ENCODE measurements at regions not wholly inside any gene's neighbourhood (a gene's known extent, or its start where the extent isn't known, plus 50 kb on each side); places are given as distances from the start of the nearest gene placed in this dataset.

- DNase-seq (ENCODE audit: low read depth, low spot score) (no peak), ATAC-seq (no peak)
- in situ Hi-C loops (cut with HindIII; ENCODE audit: low pct_unique_long_range_greater_than_20kb, low sequenced_read_pairs) (no loop called here), intact Hi-C loops (cut with micrococcal nuclease; ENCODE audit: unreplicated experiment) (no loop called here)
- no peak overlapping the region for H3K4me3 ChIP-seq (ENCODE audit: low read depth in 2 of 2, low read length in 2 of 2)
- no peaks in the 10 kb centered on the region for H3K27me3 ChIP-seq (ENCODE audit: control insufficient read depth, insufficient read depth, low read length)
- POLR2A ChIA-PET = no interaction called here
- CTCF ChIA-PET = no interaction called here
- H3K4me1 ChIP-seq (ENCODE audit: control insufficient read depth, insufficient read depth, low read length) = no peaks in the 10 kb centered on the region
- H3K27ac ChIP-seq (ENCODE audit: low read length) = no peak overlapping the region
- H3K36me3 ChIP-seq (ENCODE audit: control insufficient read depth, insufficient read depth, low read length) = no peaks in the 10 kb centered on the region
- no peaks in the 10 kb centered on the region for H3K9me3 ChIP-seq (ENCODE audit: control insufficient read depth, insufficient read depth, low read depth, low read length)
- TF ChIP-seq TCF7L2 (IDR thresholded peaks at IDR 0.05; ENCODE audit: low read depth, low read length) (no peak), POLR2AphosphoS5 (IDR thresholded peaks at IDR 0.05; ENCODE audit: low read depth, low read length) (no peak)
- TF ChIP-seq, protein P1, sequence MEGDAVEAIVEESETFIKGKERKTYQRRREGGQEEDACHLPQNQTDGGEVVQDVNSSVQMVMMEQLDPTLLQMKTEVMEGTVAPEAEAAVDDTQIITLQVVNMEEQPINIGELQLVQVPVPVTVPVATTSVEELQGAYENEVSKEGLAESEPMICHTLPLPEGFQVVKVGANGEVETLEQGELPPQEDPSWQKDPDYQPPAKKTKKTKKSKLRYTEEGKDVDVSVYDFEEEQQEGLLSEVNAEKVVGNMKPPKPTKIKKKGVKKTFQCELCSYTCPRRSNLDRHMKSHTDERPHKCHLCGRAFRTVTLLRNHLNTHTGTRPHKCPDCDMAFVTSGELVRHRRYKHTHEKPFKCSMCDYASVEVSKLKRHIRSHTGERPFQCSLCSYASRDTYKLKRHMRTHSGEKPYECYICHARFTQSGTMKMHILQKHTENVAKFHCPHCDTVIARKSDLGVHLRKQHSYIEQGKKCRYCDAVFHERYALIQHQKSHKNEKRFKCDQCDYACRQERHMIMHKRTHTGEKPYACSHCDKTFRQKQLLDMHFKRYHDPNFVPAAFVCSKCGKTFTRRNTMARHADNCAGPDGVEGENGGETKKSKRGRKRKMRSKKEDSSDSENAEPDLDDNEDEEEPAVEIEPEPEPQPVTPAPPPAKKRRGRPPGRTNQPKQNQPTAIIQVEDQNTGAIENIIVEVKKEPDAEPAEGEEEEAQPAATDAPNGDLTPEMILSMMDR (IDR thresholded peaks at IDR 0.05) = no peak
- no TSS peak for BruUV-seq (replicated peaks)
These were observed 745.0 kb downstream of the PRELID2 start for GRCh38 chr5:145090115-145090514.

GRCh38 chr5:145084834-145085233 is 750.3 kb downstream of the PRELID2 start:
- H3K4me1 ChIP-seq (ENCODE audit: control insufficient read depth, insufficient read depth, low read length) = no peaks in the 10 kb centered on the region
- H3K9me3 ChIP-seq (ENCODE audit: control insufficient read depth, insufficient read depth, low read depth, low read length) = no peaks in the 10 kb centered on the region
- H3K27ac ChIP-seq (ENCODE audit: low read length) = no peak overlapping the region
- no peaks in the 10 kb centered on the region for H3K27me3 ChIP-seq (ENCODE audit: control insufficient read depth, insufficient read depth, low read length)
- intact Hi-C loops (cut with micrococcal nuclease; ENCODE audit: unreplicated experiment) = no loop called here
- in situ Hi-C loops (cut with HindIII; ENCODE audit: low pct_unique_long_range_greater_than_20kb, low sequenced_read_pairs) = no loop called here
- BruUV-seq (replicated peaks) = no TSS peak
- TF ChIP-seq, protein P2, sequence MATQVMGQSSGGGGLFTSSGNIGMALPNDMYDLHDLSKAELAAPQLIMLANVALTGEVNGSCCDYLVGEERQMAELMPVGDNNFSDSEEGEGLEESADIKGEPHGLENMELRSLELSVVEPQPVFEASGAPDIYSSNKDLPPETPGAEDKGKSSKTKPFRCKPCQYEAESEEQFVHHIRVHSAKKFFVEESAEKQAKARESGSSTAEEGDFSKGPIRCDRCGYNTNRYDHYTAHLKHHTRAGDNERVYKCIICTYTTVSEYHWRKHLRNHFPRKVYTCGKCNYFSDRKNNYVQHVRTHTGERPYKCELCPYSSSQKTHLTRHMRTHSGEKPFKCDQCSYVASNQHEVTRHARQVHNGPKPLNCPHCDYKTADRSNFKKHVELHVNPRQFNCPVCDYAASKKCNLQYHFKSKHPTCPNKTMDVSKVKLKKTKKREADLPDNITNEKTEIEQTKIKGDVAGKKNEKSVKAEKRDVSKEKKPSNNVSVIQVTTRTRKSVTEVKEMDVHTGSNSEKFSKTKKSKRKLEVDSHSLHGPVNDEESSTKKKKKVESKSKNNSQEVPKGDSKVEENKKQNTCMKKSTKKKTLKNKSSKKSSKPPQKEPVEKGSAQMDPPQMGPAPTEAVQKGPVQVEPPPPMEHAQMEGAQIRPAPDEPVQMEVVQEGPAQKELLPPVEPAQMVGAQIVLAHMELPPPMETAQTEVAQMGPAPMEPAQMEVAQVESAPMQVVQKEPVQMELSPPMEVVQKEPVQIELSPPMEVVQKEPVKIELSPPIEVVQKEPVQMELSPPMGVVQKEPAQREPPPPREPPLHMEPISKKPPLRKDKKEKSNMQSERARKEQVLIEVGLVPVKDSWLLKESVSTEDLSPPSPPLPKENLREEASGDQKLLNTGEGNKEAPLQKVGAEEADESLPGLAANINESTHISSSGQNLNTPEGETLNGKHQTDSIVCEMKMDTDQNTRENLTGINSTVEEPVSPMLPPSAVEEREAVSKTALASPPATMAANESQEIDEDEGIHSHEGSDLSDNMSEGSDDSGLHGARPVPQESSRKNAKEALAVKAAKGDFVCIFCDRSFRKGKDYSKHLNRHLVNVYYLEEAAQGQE (IDR thresholded peaks at IDR 0.05; ENCODE audit: insufficient read depth in 1 of 2, low read depth in 2 of 2, low read length in 1 of 2) = no peak
- TF ChIP-seq, protein P1 (IDR thresholded peaks at IDR 0.05) = no peak
- TF ChIP-seq POLR2AphosphoS5 (IDR thresholded peaks at IDR 0.05; ENCODE audit: low read depth, low read length) (no peak), SIN3A (IDR thresholded peaks at IDR 0.05; ENCODE audit: borderline replicate concordance, insufficient read depth, low read depth, low read length) (no peak), TCF7L2 (IDR thresholded peaks at IDR 0.05; ENCODE audit: low read depth, low read length) (no peak)
- ATAC-seq = no peak
- no peaks in the 10 kb centered on the region for H3K36me3 ChIP-seq (ENCODE audit: control insufficient read depth, insufficient read depth, low read length)
- H3K4me3 ChIP-seq (ENCODE audit: low read depth in 2 of 2, low read length in 2 of 2) = no peak overlapping the region
- no peak for DNase-seq (ENCODE audit: low read depth, low spot score)
- ChIA-PET POLR2A (no interaction called here), CTCF (no interaction called here)

- in situ Hi-C loops (cut with HindIII; ENCODE audit: low pct_unique_long_range_greater_than_20kb, low sequenced_read_pairs) = no loop called here
- BruUV-seq (replicated peaks) = no TSS peak
These were observed 758.1 kb downstream of the PRELID2 start for GRCh38 chr5:145077028-145077427.

More at GRCh38 chr5:145077028-145077427, 758.1 kb downstream of the PRELID2 start:
- H3K9me3 ChIP-seq (ENCODE audit: control insufficient read depth, insufficient read depth, low read depth, low read length) = no peaks in the 10 kb centered on the region
- POLR2A ChIA-PET = no interaction called here
- no peak overlapping the region for H3K27ac ChIP-seq (ENCODE audit: low read length)
- CTCF ChIA-PET = no interaction called here
- H3K36me3 ChIP-seq (ENCODE audit: control insufficient read depth, insufficient read depth, low read length) = no peaks in the 10 kb centered on the region
- no peaks in the 10 kb centered on the region for H3K27me3 ChIP-seq (ENCODE audit: control insufficient read depth, insufficient read depth, low read length)
- DNase-seq (ENCODE audit: low read depth, low spot score) (no peak), ATAC-seq (no peak)
- TF ChIP-seq, protein P2 (IDR thresholded peaks at IDR 0.05; ENCODE audit: insufficient read depth in 1 of 2, low read depth in 2 of 2, low read length in 1 of 2) = no peak
- TF ChIP-seq, protein P1 (IDR thresholded peaks at IDR 0.05) = no peak
- TF ChIP-seq TCF7L2 (IDR thresholded peaks at IDR 0.05; ENCODE audit: low read depth, low read length) (no peak), POLR2AphosphoS5 (IDR thresholded peaks at IDR 0.05; ENCODE audit: low read depth, low read length) (no peak), SIN3A (IDR thresholded peaks at IDR 0.05; ENCODE audit: borderline replicate concordance, insufficient read depth, low read depth, low read length) (no peak)
- H3K4me3 ChIP-seq (ENCODE audit: low read depth in 2 of 2, low read length in 2 of 2) = no peak overlapping the region
- no peaks in the 10 kb centered on the region for H3K4me1 ChIP-seq (ENCODE audit: control insufficient read depth, insufficient read depth, low read length)
- intact Hi-C loops (cut with micrococcal nuclease; ENCODE audit: unreplicated experiment) = no loop called here
